Liver (tissue), 8 donors: ENCODE measurements at regions not wholly inside any gene's neighbourhood (a gene's known extent, or its start where the extent isn't known, plus 50 kb on each side); places are given as distances from the start of the nearest gene placed in this dataset.
"Not testable (repeated sequence)": the region's sequence is repeated elsewhere in the genome, so short reads cannot be mapped to it uniquely, and the experiment has no call there.

Experiments
- DNase-seq: peaks from one replicate; pipeline ENCODE4 v3.0.0-alpha.2; 2017; ENCODE audit warnings: low spot score
- H3K27ac ChIP-seq, 2 donors: one replicate each; pipeline ENCODE4 v1.7.0; 2013; ENCODE audit warnings: inconsistent platforms in 2 of 2, low read length in 2 of 2, control low read depth in 1 of 2, low read depth in 1 of 2, mild to moderate bottlenecking in 1 of 2
- H3K27me3 ChIP-seq, 4 donors: one replicate each; pipeline versions ENCODE4 v1.6.1 to v1.7.0; 2013; ENCODE audit warnings: low read length in 3 of 4, inconsistent platforms in 1 of 4, mild to moderate bottlenecking in 1 of 4, moderate library complexity in 1 of 4; ENCODE audit not compliant: control insufficient read depth in 4 of 4, insufficient read depth in 4 of 4
- H3K36me3 ChIP-seq, 4 donors: one replicate each; pipeline versions ENCODE4 v1.6.1 to v1.7.0; 2013; ENCODE audit warnings: low read length in 3 of 4, mild to moderate bottlenecking in 3 of 4, low read depth in 1 of 4, moderate library complexity in 1 of 4; ENCODE audit not compliant: control insufficient read depth in 4 of 4, insufficient read depth in 3 of 4
- H3K4me1 ChIP-seq, 4 donors: one replicate each; pipeline versions ENCODE4 v1.6.1 to v1.7.0; 2013; ENCODE audit warnings: low read length in 3 of 4, mild to moderate bottlenecking in 3 of 4, moderate library complexity in 1 of 4; ENCODE audit not compliant: control insufficient read depth in 4 of 4, insufficient read depth in 4 of 4
- H3K4me3 ChIP-seq, 3 donors: one replicate each; pipeline versions ENCODE4 v1.6.1 to v1.7.0; 2013; ENCODE audit warnings: low read length in 3 of 3, control low read depth in 1 of 3, low read depth in 1 of 3, mild to moderate bottlenecking in 1 of 3
- H3K9ac ChIP-seq, 2 donors: one replicate each; pipeline ENCODE4 v1.7.0; 2013; ENCODE audit warnings: low read length in 2 of 2, mild to moderate bottlenecking in 2 of 2, moderate library complexity in 2 of 2, control low read depth in 1 of 2, low read depth in 1 of 2
- H3K9me3 ChIP-seq, 4 donors: one replicate each; pipeline versions ENCODE4 v1.6.1 to v1.7.0; 2013; ENCODE audit warnings: low read length in 3 of 4; ENCODE audit not compliant: control insufficient read depth in 4 of 4
- ATF3 ChIP-seq: IDR thresholded peaks from 2 replicates; pipeline ENCODE4 v1.6.1; 2016; ENCODE audit warnings: antibody characterized with exemption
- CTCF ChIP-seq: fragments of 150-350 bp; IDR thresholded peaks from 2 replicates; pipeline ENCODE4 v1.5.1; 2017; ENCODE audit warnings: improper control_type of control experiment, low read depth, low read length; ENCODE audit not compliant: missing input control
- EGR1 ChIP-seq, 2 donors: IDR thresholded peaks; 2 replicates each; pipeline ENCODE4 v1.6.1; 2016 to 2018; ENCODE audit warnings: antibody characterized with exemption in 2 of 2, low read depth in 2 of 2
- FOXA1 ChIP-seq: IDR thresholded peaks from 2 replicates; pipeline ENCODE4 v1.6.1; 2016; ENCODE audit warnings: antibody characterized with exemption
- FOXA2 ChIP-seq: IDR thresholded peaks from 2 replicates; pipeline ENCODE4 v1.6.1; 2016; ENCODE audit warnings: antibody characterized with exemption
- HNF4A ChIP-seq, 2 donors: conservative IDR thresholded peaks; 2 replicates each; pipeline ENCODE4 v1.6.1; 2016; ENCODE audit warnings: antibody characterized with exemption in 2 of 2, mild to moderate bottlenecking in 2 of 2
- JUND ChIP-seq, 2 donors: IDR thresholded peaks; 2 replicates each; pipeline ENCODE4 v1.6.1; 2016; ENCODE audit warnings: antibody characterized with exemption in 2 of 2
- MAX ChIP-seq: IDR thresholded peaks from 2 replicates; pipeline ENCODE4 v1.6.1; 2016; ENCODE audit warnings: antibody characterized with exemption
- NR2F2 ChIP-seq: IDR thresholded peaks from 2 replicates; pipeline ENCODE4 v1.6.1; 2016; ENCODE audit warnings: antibody characterized with exemption
- RAD21 ChIP-seq, 2 donors: IDR thresholded peaks; 2 replicates each; pipeline ENCODE4 v1.6.1; 2016; ENCODE audit warnings: antibody characterized with exemption in 2 of 2, mild to moderate bottlenecking in 2 of 2
- REST ChIP-seq: IDR thresholded peaks from 2 replicates; pipeline ENCODE4 v1.6.1; 2016; ENCODE audit warnings: antibody characterized with exemption, mild to moderate bottlenecking
- RXRA ChIP-seq, 2 donors: IDR thresholded peaks; 2 replicates each; pipeline ENCODE4 v1.6.1; 2017 to 2018; ENCODE audit warnings: antibody characterized with exemption in 2 of 2, mild to moderate bottlenecking in 1 of 2
- SP1 ChIP-seq: IDR thresholded peaks from 2 replicates; pipeline ENCODE4 v1.6.1; 2018; ENCODE audit warnings: antibody characterized with exemption, mild to moderate bottlenecking
- TAF1 ChIP-seq: conservative IDR thresholded peaks from 2 replicates; pipeline ENCODE4 v1.6.1; 2016; ENCODE audit warnings: antibody characterized with exemption, mild to moderate bottlenecking
- ZBTB33 ChIP-seq: IDR thresholded peaks from 2 replicates; pipeline ENCODE4 v1.6.1; 2016; ENCODE audit warnings: antibody characterized with exemption
- WGBS: extraction: QIAGEN DNeasy Blood & Tissue Kit; methylation state at CpG from one replicate; pipeline ENCODE4 v1.1.7; 2013; 5-methylcytosine and 5-hydroxymethylcytosine counted together
- donor health status: healthy.
- donor health status: healthy.
- donor health status: healthy.
- donor health status: healthy.
- donor health status: healthy.

GRCh38 chr12:102326982-102327381 lies 129.3 kb upstream of the PMCH start:
- Histone ChIP-seq H3K27ac (no peak overlapping the region), H3K4me3 (no peak overlapping the region), H3K9ac (no peak overlapping the region), H3K9me3 (no peaks in the 10 kb centered on the region), H3K36me3 (no peaks in the 10 kb centered on the region), H3K27me3 (no peaks in the 10 kb centered on the region), H3K4me1 (no peaks in the 10 kb centered on the region)
- 30% methylated on average over 1 of the region's 1 CpG for WGBS
- TF ChIP-seq RAD21 (IDR thresholded peaks at IDR 0.05) (no peak), ATF3 (no peak), HNF4A (conservative IDR thresholded peaks at IDR 0.05) (no peak), REST (no peak), FOXA2 (no peak), RXRA (IDR thresholded peaks at IDR 0.05) (no peak), NR2F2 (no peak), TAF1 (no peak), EGR1 (IDR thresholded peaks at IDR 0.05; ENCODE audit: low read depth in 2 of 2) (no peak), CTCF (no peak), SP1 (no peak), JUND (IDR thresholded peaks at IDR 0.05) (no peak), FOXA1 (no peak), MAX (no peak), ZBTB33 (no peak)
- DNase-seq, result no peak

GRCh38 chr12:102325108-102325507 lies 127.5 kb upstream of the PMCH start:
- H3K27ac ChIP-seq, H3K9ac ChIP-seq, H3K4me1 ChIP-seq, H3K9me3 ChIP-seq, DNase-seq, H3K4me3 ChIP-seq, H3K36me3 ChIP-seq, H3K27me3 ChIP-seq: not testable (repeated sequence)
- 90% methylated on average over 3 of the region's 4 CpGs for WGBS
